ENCODE measurements at regions not wholly inside any gene's neighbourhood (a gene's known extent, or its start where the extent isn't known, plus 50 kb on each side); places are given as distances from the start of the nearest gene placed in this dataset.
"Not testable (repeated sequence)": the region's sequence is repeated elsewhere in the genome, so short reads cannot be mapped to it uniquely, and the experiment has no call there.

DNA sequence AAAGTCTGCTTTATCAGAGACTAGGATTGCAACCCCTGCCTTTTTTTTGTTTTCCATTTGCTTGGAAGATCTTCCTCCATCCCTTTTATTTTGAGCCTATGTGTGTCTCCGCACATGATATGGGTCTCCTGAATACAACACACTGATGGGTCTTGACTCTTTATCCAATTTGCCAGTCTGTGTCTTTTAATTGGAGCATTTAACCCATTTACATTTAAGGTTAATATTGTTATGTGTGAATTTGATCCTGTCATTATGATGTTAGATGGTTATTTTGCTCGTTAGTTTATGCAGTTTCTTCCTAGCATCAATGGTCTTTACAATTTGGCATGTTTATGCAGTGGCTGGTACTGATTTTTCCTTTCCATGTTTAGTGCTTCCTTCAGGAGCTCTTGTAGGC lies 84.0 kb upstream of the B3GAT1 start:
- DNase-seq (ENCODE audit: low spot score); H3K4me1 Mint-ChIP-seq (ENCODE audit: low read depth): not testable (repeated sequence)

DNA sequence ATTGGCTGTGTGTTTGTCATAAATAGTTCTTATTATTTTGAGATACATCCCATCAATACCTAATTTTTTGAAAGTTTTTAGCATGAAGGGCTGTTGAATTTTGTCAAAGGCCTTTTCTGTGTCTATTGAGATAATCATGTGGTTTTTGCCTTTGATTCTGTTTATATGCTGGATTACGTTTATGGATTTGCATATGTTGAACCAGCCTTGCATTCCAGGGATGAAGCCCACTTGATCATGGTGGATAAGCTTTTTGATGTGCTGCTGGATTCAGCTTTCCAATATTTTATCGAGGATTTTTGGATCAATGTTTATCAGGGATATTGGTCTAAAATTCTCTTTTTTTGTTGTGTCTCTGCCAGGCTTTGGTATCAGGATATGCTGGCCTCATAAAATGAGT lies 82.4 kb upstream of the B3GAT1 start:
- DNase-seq (ENCODE audit: low spot score); H3K4me1 Mint-ChIP-seq (ENCODE audit: low read depth); H3K9me3 Mint-ChIP-seq; H3K27ac Mint-ChIP-seq; intact Hi-C loops (cut with micrococcal nuclease); H3K27me3 Mint-ChIP-seq (ENCODE audit: low read depth); H3K4me3 Mint-ChIP-seq (ENCODE audit: low read depth); H3K36me3 Mint-ChIP-seq (ENCODE audit: low read depth): not testable (repeated sequence)

More for the DNA sequence above, 84.0 kb upstream of the B3GAT1 start:
- intact Hi-C loops (cut with micrococcal nuclease); H3K9me3 Mint-ChIP-seq; H3K27me3 Mint-ChIP-seq (ENCODE audit: low read depth); H3K27ac Mint-ChIP-seq; H3K36me3 Mint-ChIP-seq (ENCODE audit: low read depth); H3K4me3 Mint-ChIP-seq (ENCODE audit: low read depth): not testable (repeated sequence)

- H3K27ac Mint-ChIP-seq; intact Hi-C loops (cut with micrococcal nuclease): not testable (repeated sequence)
These were observed 80.4 kb upstream of the B3GAT1 start for GRCh38 chr11:134492411-134492810.

GRCh38 chr11:134489728-134490127 lies 77.7 kb upstream of the B3GAT1 start:
- no peak overlapping the region for H3K27ac Mint-ChIP-seq
- no peaks in the 10 kb centered on the region for H3K27me3 Mint-ChIP-seq (ENCODE audit: low read depth)
- intact Hi-C loops (cut with micrococcal nuclease): no loop called here
- H3K9me3 Mint-ChIP-seq: no peaks in the 10 kb centered on the region
- H3K4me3 Mint-ChIP-seq (ENCODE audit: low read depth): no peak overlapping the region
- DNase-seq (ENCODE audit: low spot score): no peak
- H3K4me1 Mint-ChIP-seq (ENCODE audit: low read depth): no peaks in the 10 kb centered on the region
- H3K36me3 Mint-ChIP-seq (ENCODE audit: low read depth): no peaks in the 10 kb centered on the region

More at GRCh38 chr11:134492411-134492810, 80.4 kb upstream of the B3GAT1 start:
- not testable (repeated sequence) for H3K36me3 Mint-ChIP-seq (ENCODE audit: low read depth); H3K4me1 Mint-ChIP-seq (ENCODE audit: low read depth); H3K9me3 Mint-ChIP-seq; H3K4me3 Mint-ChIP-seq (ENCODE audit: low read depth); H3K27me3 Mint-ChIP-seq (ENCODE audit: low read depth); DNase-seq (ENCODE audit: low spot score)

DNA sequence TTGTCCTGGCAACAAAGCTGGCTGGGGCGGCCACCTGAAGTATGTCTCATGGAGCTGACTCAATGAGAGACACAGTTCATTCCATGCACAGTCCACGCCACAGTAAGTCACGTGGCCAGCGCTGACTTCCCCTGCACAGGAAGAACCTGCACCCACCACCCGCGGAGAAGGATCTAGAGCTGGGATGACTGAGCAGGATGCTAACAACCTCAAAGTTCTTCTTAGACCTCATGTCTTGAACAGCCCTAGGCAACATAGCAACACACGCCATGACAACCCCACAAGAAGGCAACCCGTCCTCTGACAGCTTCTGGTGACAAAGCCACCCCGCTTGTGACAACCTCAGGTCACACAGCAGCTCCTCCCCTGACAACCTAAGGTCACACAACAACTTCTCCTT lies 76.9 kb upstream of the B3GAT1 start:
- no peak for DNase-seq (ENCODE audit: low spot score)
- H3K27ac Mint-ChIP-seq: no peak overlapping the region
- intact Hi-C loops (cut with micrococcal nuclease): no loop called here
- no peaks in the 10 kb centered on the region for H3K27me3 Mint-ChIP-seq (ENCODE audit: low read depth)
- H3K9me3 Mint-ChIP-seq: no peaks in the 10 kb centered on the region
- no peaks in the 10 kb centered on the region for H3K4me1 Mint-ChIP-seq (ENCODE audit: low read depth)
- H3K36me3 Mint-ChIP-seq (ENCODE audit: low read depth): no peaks in the 10 kb centered on the region
- H3K4me3 Mint-ChIP-seq (ENCODE audit: low read depth): no peak overlapping the region

- intact Hi-C loops (cut with micrococcal nuclease): no loop called here
- H3K36me3 Mint-ChIP-seq (ENCODE audit: low read depth): no peaks in the 10 kb centered on the region
- no peak overlapping the region for H3K4me3 Mint-ChIP-seq (ENCODE audit: low read depth)
- H3K27ac Mint-ChIP-seq: no peak overlapping the region
- H3K27me3 Mint-ChIP-seq (ENCODE audit: low read depth): no peaks in the 10 kb centered on the region
- no peaks in the 10 kb centered on the region for H3K9me3 Mint-ChIP-seq
- H3K4me1 Mint-ChIP-seq (ENCODE audit: low read depth): no peaks in the 10 kb centered on the region
- no peak for DNase-seq (ENCODE audit: low spot score)
These were observed 76.5 kb upstream of the B3GAT1 start for GRCh38 chr11:134488512-134488911.

- intact Hi-C loops (cut with micrococcal nuclease): no loop called here
- Mint-ChIP-seq H3K4me1 (ENCODE audit: low read depth) (no peaks in the 10 kb centered on the region), H3K9me3 (no peaks in the 10 kb centered on the region), H3K27me3 (ENCODE audit: low read depth) (no peaks in the 10 kb centered on the region), H3K4me3 (ENCODE audit: low read depth) (no peak overlapping the region), H3K36me3 (ENCODE audit: low read depth) (no peaks in the 10 kb centered on the region), H3K27ac (no peak overlapping the region)
- no peak for DNase-seq (ENCODE audit: low spot score)
These were observed 75.7 kb upstream of the B3GAT1 start for GRCh38 chr11:134487696-134488095.

DNA sequence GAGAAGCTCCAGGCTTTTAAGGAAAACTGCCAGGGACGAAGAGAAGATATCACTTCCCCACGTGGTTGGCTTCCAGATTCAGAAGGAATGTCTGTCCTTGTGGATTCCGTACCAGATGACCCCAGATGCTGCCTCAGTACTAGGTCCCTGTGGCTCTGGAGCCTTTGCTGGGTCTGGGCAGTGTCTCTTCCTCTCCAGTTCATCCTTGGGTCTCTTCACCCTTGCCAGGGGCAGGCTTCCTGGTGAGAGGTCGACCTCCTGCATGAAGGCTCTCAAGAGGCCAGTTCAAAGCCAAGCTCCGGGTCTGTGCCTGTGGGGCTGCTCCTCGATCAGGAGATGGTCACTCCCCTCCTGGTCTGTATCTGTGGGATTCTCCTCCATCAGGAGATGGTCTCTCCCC lies 74.7 kb upstream of the B3GAT1 start:
- H3K27ac Mint-ChIP-seq: no peak overlapping the region
- no peaks in the 10 kb centered on the region for H3K27me3 Mint-ChIP-seq (ENCODE audit: low read depth)
- H3K36me3 Mint-ChIP-seq (ENCODE audit: low read depth): no peaks in the 10 kb centered on the region
- no peak overlapping the region for H3K4me3 Mint-ChIP-seq (ENCODE audit: low read depth)
- no peaks in the 10 kb centered on the region for H3K4me1 Mint-ChIP-seq (ENCODE audit: low read depth)
- no peak for DNase-seq (ENCODE audit: low spot score)
- no peaks in the 10 kb centered on the region for H3K9me3 Mint-ChIP-seq
- intact Hi-C loops (cut with micrococcal nuclease): no loop called here

DNA sequence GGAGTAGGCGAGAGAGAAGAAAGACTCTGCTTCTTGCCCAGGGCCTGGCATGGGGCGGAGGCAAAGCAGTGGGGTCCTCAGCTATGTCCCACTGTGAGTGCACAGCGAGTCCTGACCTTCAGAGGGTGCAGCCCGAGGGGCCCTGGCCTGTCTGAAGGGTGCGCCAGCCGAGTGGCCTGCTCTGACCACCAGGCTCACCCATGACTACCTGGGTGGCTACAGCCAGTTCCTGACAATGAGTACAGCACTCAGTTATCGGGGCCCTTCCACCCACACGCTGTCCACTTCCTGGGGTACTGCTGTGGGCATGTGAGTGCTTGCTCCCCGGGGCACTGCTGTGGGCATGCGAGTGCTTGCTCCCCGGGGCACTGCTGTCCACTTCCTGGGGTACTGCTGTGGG lies 74.1 kb upstream of the B3GAT1 start:
- intact Hi-C loops (cut with micrococcal nuclease): no loop called here
- no peak for DNase-seq (ENCODE audit: low spot score)
- H3K36me3 Mint-ChIP-seq (ENCODE audit: low read depth): no peaks in the 10 kb centered on the region
- no peak overlapping the region for H3K4me3 Mint-ChIP-seq (ENCODE audit: low read depth)
- H3K4me1 Mint-ChIP-seq (ENCODE audit: low read depth): no peaks in the 10 kb centered on the region
- no peaks in the 10 kb centered on the region for H3K27me3 Mint-ChIP-seq (ENCODE audit: low read depth)
- no peak overlapping the region for H3K27ac Mint-ChIP-seq
- H3K9me3 Mint-ChIP-seq: no peaks in the 10 kb centered on the region

- H3K4me3 Mint-ChIP-seq (ENCODE audit: low read depth): no peak overlapping the region
- DNase-seq (ENCODE audit: low spot score): no peak
- no peaks in the 10 kb centered on the region for H3K4me1 Mint-ChIP-seq (ENCODE audit: low read depth)
- no peaks in the 10 kb centered on the region for H3K9me3 Mint-ChIP-seq
- H3K27me3 Mint-ChIP-seq (ENCODE audit: low read depth): no peaks in the 10 kb centered on the region
- H3K27ac Mint-ChIP-seq: no peak overlapping the region
- no peaks in the 10 kb centered on the region for H3K36me3 Mint-ChIP-seq (ENCODE audit: low read depth)
- intact Hi-C loops (cut with micrococcal nuclease): no loop called here
These were observed 73.3 kb upstream of the B3GAT1 start for GRCh38 chr11:134485316-134485715.

- Mint-ChIP-seq H3K27ac (no peak overlapping the region), H3K4me1 (ENCODE audit: low read depth) (no peaks in the 10 kb centered on the region), H3K4me3 (ENCODE audit: low read depth) (no peak overlapping the region), H3K36me3 (ENCODE audit: low read depth) (no peaks in the 10 kb centered on the region), H3K9me3 (no peaks in the 10 kb centered on the region), H3K27me3 (ENCODE audit: low read depth) (no peaks in the 10 kb centered on the region)
- DNase-seq (ENCODE audit: low spot score): no peak
- intact Hi-C loops (cut with micrococcal nuclease): no loop called here
These were observed 71.8 kb upstream of the B3GAT1 start for GRCh38 chr11:134483857-134484256.

DNA sequence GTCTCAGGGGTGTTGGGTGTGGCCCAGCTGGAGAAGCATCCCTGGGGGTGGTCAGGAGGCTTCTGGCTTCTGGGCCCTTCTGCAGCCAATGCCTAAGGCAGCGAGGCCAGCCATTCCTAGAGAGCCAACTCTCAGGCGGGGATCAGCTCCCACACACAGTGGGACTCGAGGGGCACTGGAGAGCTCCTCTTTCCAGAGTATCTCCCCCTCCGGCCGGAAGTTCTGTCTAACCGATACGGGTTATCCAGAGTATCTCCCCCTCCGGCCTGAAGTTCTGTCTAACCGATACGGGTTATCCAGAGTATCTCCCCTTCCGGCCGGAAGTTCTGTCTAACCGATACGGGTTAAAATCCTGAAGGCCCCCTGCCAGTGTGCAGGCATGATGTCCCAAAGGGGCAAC lies 71.2 kb upstream of the B3GAT1 start:
- H3K9me3 Mint-ChIP-seq: no peaks in the 10 kb centered on the region
- H3K36me3 Mint-ChIP-seq (ENCODE audit: low read depth): no peaks in the 10 kb centered on the region
- no peak overlapping the region for H3K27ac Mint-ChIP-seq
- DNase-seq (ENCODE audit: low spot score): no peak
- no peak overlapping the region for H3K4me3 Mint-ChIP-seq (ENCODE audit: low read depth)
- no peaks in the 10 kb centered on the region for H3K4me1 Mint-ChIP-seq (ENCODE audit: low read depth)
- intact Hi-C loops (cut with micrococcal nuclease): no loop called here
- H3K27me3 Mint-ChIP-seq (ENCODE audit: low read depth): no peaks in the 10 kb centered on the region

DNA sequence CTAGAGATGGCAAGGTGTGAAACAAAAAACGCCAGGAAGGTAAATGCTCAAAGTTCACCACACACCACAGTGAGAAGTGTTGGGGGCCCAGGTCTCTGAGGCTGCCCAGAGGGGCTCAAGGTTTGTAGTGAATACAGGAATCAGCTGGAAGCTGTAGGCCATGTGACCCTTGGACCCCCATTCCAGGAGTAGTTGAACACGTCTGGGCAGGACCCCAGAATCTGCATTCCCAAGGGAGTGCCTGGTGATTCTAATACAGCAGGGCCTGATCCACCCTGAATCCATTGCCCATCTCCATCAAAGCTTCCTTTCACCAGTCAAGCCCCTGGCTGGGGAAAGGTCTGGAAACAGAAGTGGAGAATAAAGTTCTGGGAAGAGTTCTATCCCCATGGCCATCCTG lies 70.8 kb upstream of the B3GAT1 start:
- DNase-seq (ENCODE audit: low spot score): no peak
- H3K4me1 Mint-ChIP-seq (ENCODE audit: low read depth): no peaks in the 10 kb centered on the region
- H3K9me3 Mint-ChIP-seq: no peaks in the 10 kb centered on the region
- H3K4me3 Mint-ChIP-seq (ENCODE audit: low read depth): no peak overlapping the region
- no peaks in the 10 kb centered on the region for H3K36me3 Mint-ChIP-seq (ENCODE audit: low read depth)
- no peaks in the 10 kb centered on the region for H3K27me3 Mint-ChIP-seq (ENCODE audit: low read depth)
- no peak overlapping the region for H3K27ac Mint-ChIP-seq
- intact Hi-C loops (cut with micrococcal nuclease): no loop called here

GRCh38 chr11:134481933-134482527 lies 70.0 kb upstream of the B3GAT1 start:
- no peaks in the 10 kb centered on the region for H3K4me1 Mint-ChIP-seq (ENCODE audit: low read depth)
- H3K36me3 Mint-ChIP-seq (ENCODE audit: low read depth): no peaks in the 10 kb centered on the region
- H3K27me3 Mint-ChIP-seq (ENCODE audit: low read depth): no peaks in the 10 kb centered on the region
- intact Hi-C loops (cut with micrococcal nuclease): no loop called here
- H3K9me3 Mint-ChIP-seq: no peaks in the 10 kb centered on the region
- no peak overlapping the region for H3K4me3 Mint-ChIP-seq (ENCODE audit: low read depth)
- DNase-seq (ENCODE audit: low spot score): no peak
- no peak overlapping the region for H3K27ac Mint-ChIP-seq

Measured in activated T-helper 2 cell treated with anti-CD3 and anti-CD28 coated beads, Interferon-gamma antibody, Interleukin-2, Interleukin-4, amounts not matched to agents 10 μg/mL and 5 μg/mL and 100 μg/mL, durations not matched to agents 14 hours and 24 hours and 36 hours (primary cell).